OCI-LY1 (cell line): ENCODE measurements at regions not wholly inside any gene's neighbourhood (a gene's known extent, or its start where the extent isn't known, plus 50 kb on each side); places are given as distances from the start of the nearest gene placed in this dataset.

Source experiments
- H2AFZ ChIP-seq: fragments of 200-600 bp; sonication (generic), shearing (Covaris generic); 2 replicates; pipeline ENCODE4 v1.6.0; 2014; ENCODE audit warnings: antibody characterized with exemption, mild to moderate bottlenecking, low read length
- H3F3A ChIP-seq: fragments of 200-600 bp; sonication (generic), shearing (Covaris generic); 2 replicates; pipeline ENCODE4 v1.6.0; 2014; ENCODE audit warnings: mild to moderate bottlenecking, antibody characterized with exemption, low read length, moderate library complexity; ENCODE audit not compliant: insufficient read depth
- H3K27ac ChIP-seq: fragments of 200-600 bp; sonication (generic); 2 replicates; pipeline ENCODE4 v1.5.1; 2014; ENCODE audit warnings: low read length, mixed run types, mild to moderate bottlenecking, low read depth; ENCODE audit not compliant: poor library complexity, severe bottlenecking
- H3K27me3 ChIP-seq: fragments of 200-600 bp; sonication (generic); 2 replicates; pipeline ENCODE4 v1.6.0; 2014; ENCODE audit warnings: antibody characterized with exemption, mild to moderate bottlenecking, low read length, moderate library complexity; ENCODE audit not compliant: insufficient read depth
- H3K36me3 ChIP-seq: fragments of 200-600 bp; sonication (generic); 2 replicates; pipeline ENCODE4 v1.6.1; 2014; ENCODE audit warnings: mild to moderate bottlenecking, antibody characterized with exemption, low read length, moderate library complexity, mixed read lengths; ENCODE audit not compliant: insufficient read depth
- H3K4me1 ChIP-seq: fragments of 200-600 bp; sonication (generic); 2 replicates; pipeline ENCODE4 v1.5.1; 2014; ENCODE audit warnings: mild to moderate bottlenecking, low read length, moderate library complexity; ENCODE audit not compliant: insufficient read depth, severe bottlenecking
- H3K4me2 ChIP-seq: fragments of 200-600 bp; sonication (generic), shearing (Covaris generic); 2 replicates; pipeline ENCODE4 v1.6.1; 2014; ENCODE audit warnings: low read length
- H3K4me3 ChIP-seq: fragments of 200-600 bp; sonication (generic); 2 replicates; pipeline ENCODE4 v1.5.1; 2014; ENCODE audit warnings: low read length, low read depth, mild to moderate bottlenecking, mixed read lengths; ENCODE audit not compliant: poor library complexity, severe bottlenecking
- H3K79me2 ChIP-seq: fragments of 200-600 bp; shearing (Covaris generic); 2 replicates; pipeline ENCODE4 v1.6.1; 2016; ENCODE audit warnings: mixed run types, low read length, mixed read lengths; ENCODE audit not compliant: insufficient read depth
- H3K9ac ChIP-seq: fragments of 200-600 bp; sonication (generic), shearing (Covaris generic); 2 replicates; pipeline ENCODE4 v1.6.1; 2014; ENCODE audit warnings: mild to moderate bottlenecking, low read length, mixed read lengths
- H3K9me2 ChIP-seq: fragments of 200-600 bp; sonication (generic), shearing (Covaris generic); 2 replicates; pipeline ENCODE4 v1.6.1; 2014; ENCODE audit warnings: low read depth, mild to moderate bottlenecking, low read length, mixed read lengths
- H3K9me3 ChIP-seq: fragments of 200-600 bp; shearing (Covaris generic); 2 replicates; pipeline ENCODE4 v1.6.1; 2014; ENCODE audit warnings: low read length, mixed read lengths
- H4K20me1 ChIP-seq: fragments of 200-600 bp; sonication (generic), shearing (Covaris generic); 2 replicates; pipeline ENCODE4 v1.6.0; 2016; ENCODE audit warnings: mild to moderate bottlenecking, low read length; ENCODE audit not compliant: insufficient read depth
- CTCF ChIP-seq: fragments of 200-600 bp; sonication (generic), shearing (Covaris generic); IDR thresholded peaks from 2 replicates; pipeline ENCODE4 v1.5.1; 2017; ENCODE audit warnings: mild to moderate bottlenecking, antibody characterized with exemption, low read length, moderate library complexity, mixed read lengths
- EZH2 ChIP-seq: fragments of 200-600 bp; sonication (generic), shearing (Covaris generic); IDR thresholded peaks from 2 replicates; pipeline ENCODE4 v1.8.0; 2017; ENCODE audit warnings: borderline replicate concordance, mixed run types, mild to moderate bottlenecking, antibody characterized with exemption, low read length, moderate library complexity, mixed read lengths

- H3K36me3 ChIP-seq = no peaks in the 10 kb centered on the region
- no peak overlapping the region for H3K27ac ChIP-seq
- no peaks in the 10 kb centered on the region for H3K27me3 ChIP-seq
- H3K79me2 ChIP-seq = no peaks in the 10 kb centered on the region; the same call in 1 of the 2 replicates
- no peaks in the 10 kb centered on the region for H3K4me1 ChIP-seq
- no peak for TF ChIP-seq CTCF
- no peak for TF ChIP-seq EZH2
- H2AFZ ChIP-seq = no peak overlapping the region
- no peak overlapping the region for H3K9ac ChIP-seq
- no peaks in the 10 kb centered on the region for H3F3A ChIP-seq
- no peak overlapping the region for H3K4me3 ChIP-seq
- no peaks in the 10 kb centered on the region for H3K9me3 ChIP-seq
- H3K4me2 ChIP-seq = no peak overlapping the region
- H4K20me1 ChIP-seq = no peaks in the 10 kb centered on the region
- H3K9me2 ChIP-seq = no peaks in the 10 kb centered on the region
Observed at GRCh38 chr3:162365066-162365719, 868.6 kb downstream of the OTOL1 start.

GRCh38 chr3:162366166-162366766 is 869.7 kb downstream of the OTOL1 start:
- Histone ChIP-seq H3K9me3 (no peaks in the 10 kb centered on the region), H3K4me3 (no peak overlapping the region), H4K20me1 (no peaks in the 10 kb centered on the region), H3F3A (no peaks in the 10 kb centered on the region), H3K27ac (no peak overlapping the region), H3K9ac (no peak overlapping the region), H3K36me3 (no peaks in the 10 kb centered on the region), H2AFZ (no peak overlapping the region), H3K27me3 (no peaks in the 10 kb centered on the region), H3K4me1 (no peaks in the 10 kb centered on the region), H3K9me2 (no peaks in the 10 kb centered on the region), H3K79me2 (no peaks in the 10 kb centered on the region; the same call in 1 of the 2 replicates), H3K4me2 (no peak overlapping the region)
- TF ChIP-seq CTCF (no peak), EZH2 (no peak)

DNA sequence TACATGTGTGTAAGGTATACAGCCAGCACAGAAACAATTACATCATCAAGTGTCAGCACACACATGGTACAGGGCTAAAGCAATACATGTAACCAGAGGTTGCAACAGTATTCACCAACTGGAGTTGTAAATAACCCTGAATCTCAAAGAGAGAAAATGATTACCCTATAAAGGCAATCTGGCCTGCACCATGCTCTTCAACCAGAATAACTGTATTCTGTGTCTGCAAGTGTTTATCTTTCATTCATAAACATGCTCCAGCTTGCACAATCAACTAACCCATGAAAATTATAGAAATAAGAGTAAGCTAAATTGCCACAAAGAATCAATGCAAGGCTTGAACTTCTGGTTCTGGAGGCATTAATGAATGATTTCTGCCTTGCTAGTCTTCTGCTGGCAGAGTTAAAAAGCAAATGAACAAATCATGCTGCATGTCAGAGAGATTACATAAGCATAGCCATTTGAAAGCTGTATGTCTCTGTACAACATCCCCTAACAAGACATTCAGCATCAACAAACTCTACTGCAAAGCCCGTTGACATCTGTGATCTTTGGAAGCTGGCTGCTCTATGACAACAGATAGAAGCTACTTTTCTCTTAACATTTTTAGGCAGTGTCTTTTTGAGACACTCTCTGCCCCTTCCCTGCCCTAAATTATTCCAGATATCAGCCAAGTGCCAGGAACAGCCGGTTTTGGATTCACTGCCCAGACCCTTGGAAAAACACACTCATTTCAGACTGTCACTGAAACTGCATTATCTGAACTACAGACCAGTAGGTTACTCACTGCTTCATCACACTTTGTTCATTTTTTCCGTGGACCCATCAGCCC is 871.0 kb downstream of the OTOL1 start:
- no peaks in the 10 kb centered on the region for H3K9me3 ChIP-seq
- TF ChIP-seq EZH2 (no peak), CTCF (no peak)
- no peaks in the 10 kb centered on the region; the same call in 1 of the 2 replicates for H3K79me2 ChIP-seq
- no peak overlapping the region for H3K27ac ChIP-seq
- H3K4me3 ChIP-seq = no peak overlapping the region
- H3F3A ChIP-seq = no peaks in the 10 kb centered on the region
- H2AFZ ChIP-seq = no peak overlapping the region
- no peaks in the 10 kb centered on the region for H3K9me2 ChIP-seq
- no peak overlapping the region for H3K4me2 ChIP-seq
- no peaks in the 10 kb centered on the region for H3K27me3 ChIP-seq
- no peaks in the 10 kb centered on the region for H3K36me3 ChIP-seq
- H4K20me1 ChIP-seq = no peaks in the 10 kb centered on the region
- no peaks in the 10 kb centered on the region for H3K4me1 ChIP-seq
- no peak overlapping the region for H3K9ac ChIP-seq
